GM13976 (cell line): ENCODE measurements at regions not wholly inside any gene's neighbourhood (a gene's known extent, or its start where the extent isn't known, plus 50 kb on each side); places are given as distances from the start of the nearest gene placed in this dataset.

Source experiments
- DNase-seq: peaks from one replicate; pipeline ENCODE4 v3.0.0; 2012; ENCODE audit warnings: low spot score
- in situ Hi-C: fragments of 300-500 bp; cut with MboI; formaldehyde crosslinking; loops from one replicate; pipeline ENCODE4 v1.12.0; 2022; ENCODE audit warnings: low sequenced_read_pairs, mixed read lengths, inconsistent platforms; ENCODE audit not compliant: unreplicated experiment
- TF ChIP-seq, protein P1 (sequence below): IDR thresholded peaks from 2 replicates; pipeline ENCODE4 v1.5.1; 2012; ENCODE audit warnings: borderline replicate concordance, mild to moderate bottlenecking; ENCODE audit not compliant: insufficient read depth; ENCODE audit errors: extremely low read depth, missing control alignments, control extremely low read depth

DNA sequence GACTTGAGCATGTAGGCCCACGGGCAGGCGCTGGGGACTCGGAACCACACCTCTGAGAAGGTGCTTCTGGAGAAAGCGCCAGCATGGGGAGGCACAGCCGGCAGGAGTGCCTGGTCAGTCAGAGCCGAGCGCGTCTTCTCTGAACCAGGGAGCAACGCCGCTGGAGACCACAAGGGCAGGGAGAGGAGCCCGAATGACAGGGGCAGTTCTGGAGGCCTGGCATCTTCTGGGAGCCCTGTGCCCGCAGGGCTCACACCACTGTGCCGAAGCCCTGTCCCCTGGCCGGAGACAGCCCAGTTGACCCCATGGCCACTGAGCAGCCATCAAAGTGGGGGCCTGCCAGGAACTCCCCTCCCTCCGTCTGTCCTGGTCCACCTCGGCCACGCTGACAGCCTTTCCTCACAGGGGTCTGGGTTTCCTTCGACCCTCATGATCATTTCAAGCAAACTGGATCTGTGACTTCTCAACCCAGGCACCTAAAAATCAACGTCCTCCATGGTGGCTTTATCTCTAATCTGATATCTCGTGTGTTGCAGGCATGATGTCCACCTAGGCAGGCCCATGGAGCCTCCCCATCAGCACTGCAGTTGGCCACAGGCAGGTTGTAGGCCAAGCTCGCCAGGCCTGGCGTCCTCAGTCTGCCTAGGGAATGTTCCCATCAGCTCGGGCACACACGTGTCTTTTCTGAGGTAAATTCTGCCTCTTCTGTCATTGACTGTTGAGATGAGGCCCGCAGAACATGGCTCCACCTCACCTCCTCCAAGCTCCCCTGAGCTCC lies 299.3 kb upstream of the RTL1 start:
- DNase-seq = no peak
- in situ Hi-C loops = no loop called here
- TF ChIP-seq, protein P1, sequence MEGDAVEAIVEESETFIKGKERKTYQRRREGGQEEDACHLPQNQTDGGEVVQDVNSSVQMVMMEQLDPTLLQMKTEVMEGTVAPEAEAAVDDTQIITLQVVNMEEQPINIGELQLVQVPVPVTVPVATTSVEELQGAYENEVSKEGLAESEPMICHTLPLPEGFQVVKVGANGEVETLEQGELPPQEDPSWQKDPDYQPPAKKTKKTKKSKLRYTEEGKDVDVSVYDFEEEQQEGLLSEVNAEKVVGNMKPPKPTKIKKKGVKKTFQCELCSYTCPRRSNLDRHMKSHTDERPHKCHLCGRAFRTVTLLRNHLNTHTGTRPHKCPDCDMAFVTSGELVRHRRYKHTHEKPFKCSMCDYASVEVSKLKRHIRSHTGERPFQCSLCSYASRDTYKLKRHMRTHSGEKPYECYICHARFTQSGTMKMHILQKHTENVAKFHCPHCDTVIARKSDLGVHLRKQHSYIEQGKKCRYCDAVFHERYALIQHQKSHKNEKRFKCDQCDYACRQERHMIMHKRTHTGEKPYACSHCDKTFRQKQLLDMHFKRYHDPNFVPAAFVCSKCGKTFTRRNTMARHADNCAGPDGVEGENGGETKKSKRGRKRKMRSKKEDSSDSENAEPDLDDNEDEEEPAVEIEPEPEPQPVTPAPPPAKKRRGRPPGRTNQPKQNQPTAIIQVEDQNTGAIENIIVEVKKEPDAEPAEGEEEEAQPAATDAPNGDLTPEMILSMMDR = no peak

DNA sequence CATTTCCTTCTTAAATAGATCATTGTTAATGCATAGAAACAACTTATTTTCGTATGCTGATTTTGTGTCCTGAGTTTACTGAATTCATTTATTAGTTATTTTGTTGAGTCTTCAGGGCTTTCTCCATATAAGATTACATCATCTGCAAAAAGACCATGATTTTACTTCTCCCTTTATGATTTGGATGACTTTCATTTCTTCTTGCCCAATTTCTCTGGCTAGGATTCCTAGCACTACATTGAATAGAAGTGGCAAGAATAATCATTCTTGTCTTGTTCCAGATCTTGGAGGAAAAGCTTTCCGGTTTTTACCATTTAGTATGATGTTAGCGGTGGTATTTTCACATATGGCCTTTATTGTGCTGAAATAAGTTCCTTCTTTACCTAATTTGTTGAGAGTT lies 303.0 kb upstream of the RTL1 start:
- in situ Hi-C loops = no loop called here
- DNase-seq = no peak
- TF ChIP-seq, protein P1 = no peak

DNA sequence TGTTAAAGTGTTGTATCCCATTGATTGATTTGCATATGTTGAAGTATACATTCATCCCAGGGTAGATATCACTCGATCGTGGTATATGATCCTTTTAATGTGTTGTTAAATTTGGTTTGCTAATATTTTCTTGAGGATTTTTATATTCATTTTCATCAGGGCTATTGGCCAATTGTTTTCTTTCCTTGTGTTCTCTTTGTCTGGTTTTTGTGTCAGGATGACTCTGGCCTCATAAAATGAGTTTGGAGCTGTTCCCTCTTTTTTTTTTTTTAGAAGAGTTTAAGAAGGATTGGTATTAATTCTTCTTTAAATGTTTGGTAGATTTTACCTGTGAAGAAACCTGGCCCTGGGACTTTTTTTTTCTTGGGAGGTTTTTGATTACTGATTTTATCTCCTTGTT lies 303.5 kb upstream of the RTL1 start:
- in situ Hi-C loops = no loop called here
- no peak for DNase-seq
- TF ChIP-seq, protein P1 = no peak

DNA sequence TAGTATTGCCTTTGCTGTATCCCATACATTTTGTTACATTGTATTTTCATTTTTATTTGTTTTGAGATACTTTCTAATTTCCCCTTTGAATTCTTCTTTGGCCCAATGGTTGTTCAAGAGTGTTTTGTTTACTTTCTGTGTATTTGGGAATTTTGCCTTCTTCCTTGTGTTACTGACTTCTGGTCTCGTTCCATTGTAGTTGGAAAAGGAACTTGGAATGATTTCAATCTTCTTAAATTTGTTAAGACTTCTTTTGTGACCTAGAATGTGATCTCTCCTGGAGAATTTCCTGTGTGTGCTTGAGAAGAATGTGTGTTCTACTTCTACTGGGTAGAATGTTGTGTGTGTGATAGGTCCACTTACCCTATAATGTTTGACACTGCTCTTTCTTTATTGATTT lies 304.4 kb upstream of the RTL1 start:
- DNase-seq = no peak
- TF ChIP-seq, protein P1 = no peak
- in situ Hi-C loops = no loop called here

DNA sequence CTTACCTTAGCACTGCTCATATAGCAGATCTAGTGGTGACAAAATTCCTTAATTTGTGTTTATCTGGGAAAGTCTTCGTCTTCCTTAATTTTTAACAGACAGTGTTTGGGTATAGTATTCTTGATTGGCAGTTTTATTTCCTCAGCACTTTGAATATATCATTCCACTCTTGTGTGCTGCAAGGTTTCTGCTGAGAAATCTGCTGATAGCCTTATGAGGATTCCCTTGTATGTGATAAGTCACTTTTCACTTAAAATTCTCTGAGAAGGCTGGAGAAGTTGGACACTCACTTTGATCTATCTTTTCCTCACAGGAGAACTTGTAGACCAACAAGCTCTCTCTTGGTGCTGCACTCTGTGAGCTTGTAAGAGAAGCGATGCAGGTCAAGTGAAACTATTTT lies 306.1 kb upstream of the RTL1 start:
- TF ChIP-seq, protein P1 = no peak
- in situ Hi-C loops = no loop called here
- DNase-seq = no peak

DNA sequence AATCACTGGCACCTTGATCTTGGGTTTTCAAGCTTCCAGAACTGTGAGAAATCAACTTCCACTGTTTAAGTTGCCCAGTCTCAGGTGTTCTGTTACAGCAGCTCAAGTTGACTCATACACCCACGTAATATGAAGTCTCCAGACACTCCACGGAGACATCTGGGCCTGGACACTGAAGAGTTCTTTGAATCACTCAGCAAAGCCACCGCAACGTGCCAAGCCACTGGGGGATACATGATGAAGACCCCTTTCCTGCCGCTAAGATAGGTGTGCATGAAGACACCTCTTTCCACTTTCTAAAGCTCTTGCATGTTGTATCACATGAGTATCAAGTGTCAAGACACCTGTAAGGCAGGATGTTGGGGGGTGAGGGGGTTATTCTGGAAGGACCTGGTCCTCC lies 311.7 kb upstream of the RTL1 start:
- in situ Hi-C loops = no loop called here
- no peak for DNase-seq
- TF ChIP-seq, protein P1 = no peak
